Spleen (tissue), 7 donors: ENCODE measurements at regions not wholly inside any gene's neighbourhood (a gene's known extent, or its start where the extent isn't known, plus 50 kb on each side); places are given as distances from the start of the nearest gene placed in this dataset.

Experiments
- CTCF ChIP-seq, 11 experiments: fragments of 200-600 bp in 7 of 11; fragments of 450-650 bp in 4 of 11; sonication (generic) in 4 of 11; IDR thresholded peaks in 8 of 11; conservative IDR thresholded peaks in 3 of 11; 1 replicate in 7 of 11; 2 replicates in 4 of 11; pipeline versions ENCODE4 v1.4.0 to v1.8.0; 2016 to 2021; ENCODE audit warnings: antibody characterized with exemption in 11 of 11, inconsistent platforms in 4 of 11, mild to moderate bottlenecking in 1 of 11
- POLR2A ChIP-seq, 3 donors: fragments of 450-650 bp; IDR thresholded peaks; one replicate each; pipeline ENCODE4 v1.5.1; 2017; ENCODE audit warnings: antibody characterized with exemption in 3 of 3, mild to moderate bottlenecking in 1 of 3
- POLR2AphosphoS5 ChIP-seq, 3 donors: sonication (generic); formaldehyde crosslinking; IDR thresholded peaks; one replicate each; pipeline ENCODE4 v1.5.1; 2017; ENCODE audit warnings: antibody characterized with exemption in 3 of 3
- donor health status: DM: no; HTN: no; CAD: no; lungs with moderate emphysema.
- donor health status: DM: no; HTN: no; CAD: no.
- donor health status: DM: no; HTN: no; CAD: no.

GRCh38 chr13:44120043-44120442 lies 240.3 kb downstream of the LACC1 start:
- TF ChIP-seq POLR2AphosphoS5 (IDR thresholded peaks at IDR 0.05) (no peak), CTCF (IDR thresholded peaks at IDR 0.05 in 8 of 11, conservative IDR thresholded peaks at IDR 0.05 in 3 of 11) (no peak), POLR2A (IDR thresholded peaks at IDR 0.05) (no peak)
